DOHH2 (cell line): ENCODE measurements at regions not wholly inside any gene's neighbourhood (a gene's known extent, or its start where the extent isn't known, plus 50 kb on each side); places are given as distances from the start of the nearest gene placed in this dataset.

ENCODE experiments used
- H3F3A ChIP-seq: fragments of 200-600 bp; sonication (generic), shearing (Covaris generic); 2 replicates; pipeline ENCODE4 v1.6.0; 2016; ENCODE audit warnings: antibody characterized with exemption, mild to moderate bottlenecking; ENCODE audit not compliant: control insufficient read depth, insufficient read depth
- H3K27ac ChIP-seq: fragments of 200-600 bp; sonication (generic); 2 replicates; pipeline ENCODE4 v1.5.1; 2014; ENCODE audit warnings: low read depth, mild to moderate bottlenecking, low read length, moderate library complexity
- H3K27me3 ChIP-seq: fragments of 200-600 bp; sonication (generic); 2 replicates; pipeline ENCODE4 v1.6.1; 2014; ENCODE audit warnings: mild to moderate bottlenecking, low read length, mixed read lengths; ENCODE audit not compliant: control insufficient read depth
- H3K36me3 ChIP-seq: fragments of 200-600 bp; sonication (generic); 2 replicates; pipeline ENCODE4 v1.6.1; 2014; ENCODE audit warnings: mild to moderate bottlenecking, low read length, moderate library complexity, mixed read lengths; ENCODE audit not compliant: control insufficient read depth
- H3K4me1 ChIP-seq: fragments of 200-600 bp; sonication (generic); 2 replicates; pipeline ENCODE4 v1.6.1; 2014; ENCODE audit warnings: mild to moderate bottlenecking, low read length, mixed read lengths; ENCODE audit not compliant: control insufficient read depth
- H3K4me2 ChIP-seq: fragments of 200-600 bp; sonication (generic); 2 replicates; pipeline ENCODE4 v1.6.0; 2014; ENCODE audit warnings: mild to moderate bottlenecking, low read length, moderate library complexity
- H3K4me3 ChIP-seq: fragments of 200-600 bp; sonication (generic); 2 replicates; pipeline ENCODE4 v1.5.1; 2014; ENCODE audit warnings: mild to moderate bottlenecking, low read length, mixed read lengths
- H3K79me2 ChIP-seq: fragments of 200-600 bp; sonication (generic); 2 replicates; pipeline ENCODE4 v1.6.1; 2014; ENCODE audit warnings: mild to moderate bottlenecking, low read length, mixed read lengths; ENCODE audit not compliant: control insufficient read depth
- H3K9me2 ChIP-seq: fragments of 200-600 bp; sonication (generic); replicated peaks from 2 replicates; pipeline ENCODE4 v1.6.1; 2014; ENCODE audit warnings: mild to moderate bottlenecking, low read length, mixed read lengths; ENCODE audit not compliant: control insufficient read depth
- H3K9me3 ChIP-seq: fragments of 200-600 bp; sonication (generic); 2 replicates; pipeline ENCODE4 v1.6.1; 2014; ENCODE audit warnings: antibody characterized with exemption, low read length, mixed read lengths; ENCODE audit not compliant: control insufficient read depth, insufficient read depth
- H4K20me1 ChIP-seq: fragments of 200-600 bp; sonication (generic); 2 replicates; pipeline ENCODE4 v1.6.0; 2014; ENCODE audit warnings: low read depth, mild to moderate bottlenecking, antibody characterized with exemption, low read length, moderate library complexity; ENCODE audit not compliant: control insufficient read depth, insufficient read depth
- CTCF ChIP-seq: fragments of 200-600 bp; sonication (generic); IDR thresholded peaks from one replicate; pipeline ENCODE4 v1.5.1; 2014; ENCODE audit warnings: antibody characterized with exemption, mild to moderate bottlenecking, low read depth, low read length; ENCODE audit not compliant: poor library complexity, severe bottlenecking
- EZH2phosphoT487 ChIP-seq: fragments of 200-600 bp; sonication (generic); IDR thresholded peaks from 2 replicates; pipeline ENCODE4 v1.6.1; 2017; ENCODE audit warnings: borderline replicate concordance, mild to moderate bottlenecking, antibody characterized with exemption, low read length, moderate library complexity, mixed read lengths

- Histone ChIP-seq H3K36me3 (no peaks in the 10 kb centered on the region), H3K9me2 (no peaks in the 10 kb centered on the region; the same call in 1 of the 2 replicates), H3K27ac (no peak overlapping the region), H4K20me1 (no peaks in the 10 kb centered on the region), H3K4me3 (no peak overlapping the region), H3K79me2 (no peaks in the 10 kb centered on the region), H3K4me1 (no peaks in the 10 kb centered on the region), H3K27me3 (no peaks in the 10 kb centered on the region), H3K4me2 (no peak overlapping the region), H3F3A (no peaks in the 10 kb centered on the region), H3K9me3 (no peaks in the 10 kb centered on the region)
- TF ChIP-seq CTCF (no peak), EZH2phosphoT487 (no peak)
Observed at GRCh38 chr12:91804533-91804932, 341.1 kb downstream of the BTG1 start.

GRCh38 chr12:91801048-91801447, 344.6 kb downstream of the BTG1 start:
- H3K79me2 ChIP-seq: no peaks in the 10 kb centered on the region
- no peaks in the 10 kb centered on the region for H3F3A ChIP-seq
- H3K27me3 ChIP-seq: no peaks in the 10 kb centered on the region
- H3K9me3 ChIP-seq: no peaks in the 10 kb centered on the region
- no peaks in the 10 kb centered on the region for H3K9me2 ChIP-seq
- TF ChIP-seq EZH2phosphoT487 (no peak), CTCF (no peak)
- H3K27ac ChIP-seq: no peak overlapping the region
- no peaks in the 10 kb centered on the region for H3K4me1 ChIP-seq
- no peaks in the 10 kb centered on the region for H3K36me3 ChIP-seq
- no peaks in the 10 kb centered on the region for H4K20me1 ChIP-seq
- H3K4me3 ChIP-seq: no peak overlapping the region
- no peak overlapping the region for H3K4me2 ChIP-seq

GRCh38 chr12:91793676-91794075, 352.0 kb downstream of the BTG1 start:
- H3K4me3 ChIP-seq: no peak overlapping the region
- H3K9me2 ChIP-seq: no peaks in the 10 kb centered on the region
- no peaks in the 10 kb centered on the region for H4K20me1 ChIP-seq
- no peak for TF ChIP-seq EZH2phosphoT487
- TF ChIP-seq CTCF: no peak
- no peaks in the 10 kb centered on the region for H3K9me3 ChIP-seq
- no peaks in the 10 kb centered on the region for H3K27me3 ChIP-seq
- no peaks in the 10 kb centered on the region for H3K4me1 ChIP-seq
- H3K36me3 ChIP-seq: no peaks in the 10 kb centered on the region
- H3K79me2 ChIP-seq: no peaks in the 10 kb centered on the region
- no peak overlapping the region for H3K4me2 ChIP-seq
- no peaks in the 10 kb centered on the region for H3F3A ChIP-seq
- H3K27ac ChIP-seq: no peak overlapping the region

- Histone ChIP-seq H3K9me3 (no peaks in the 10 kb centered on the region), H3F3A (no peaks in the 10 kb centered on the region)
Observed at GRCh38 chr12:91792597-91792996, 353.0 kb downstream of the BTG1 start.

More at GRCh38 chr12:91792597-91792996, 353.0 kb downstream of the BTG1 start:
- no peaks in the 10 kb centered on the region for H3K79me2 ChIP-seq
- no peaks in the 10 kb centered on the region for H3K9me2 ChIP-seq
- no peak overlapping the region for H3K4me2 ChIP-seq
- no peaks in the 10 kb centered on the region for H3K4me1 ChIP-seq
- H4K20me1 ChIP-seq: no peaks in the 10 kb centered on the region
- H3K36me3 ChIP-seq: no peaks in the 10 kb centered on the region
- TF ChIP-seq CTCF: no peak
- no peak for TF ChIP-seq EZH2phosphoT487
- H3K27me3 ChIP-seq: no peaks in the 10 kb centered on the region
- no peak overlapping the region for H3K27ac ChIP-seq
- no peak overlapping the region for H3K4me3 ChIP-seq
